HUES6 (cell line): ENCODE measurements at regions not wholly inside any gene's neighbourhood (a gene's known extent, or its start where the extent isn't known, plus 50 kb on each side); places are given as distances from the start of the nearest gene placed in this dataset.

ENCODE experiments used
- H3K27ac ChIP-seq: 2 replicates; pipeline ENCODE4 v1.7.0; 2013; ENCODE audit warnings: low read depth, mild to moderate bottlenecking, low read length, inconsistent platforms
- H3K27me3 ChIP-seq: 2 replicates; pipeline ENCODE4 v1.6.1; 2013; ENCODE audit warnings: low read length; ENCODE audit not compliant: control insufficient read depth, insufficient read depth
- H3K36me3 ChIP-seq: 2 replicates; pipeline ENCODE4 v1.6.1; 2013; ENCODE audit warnings: low read length; ENCODE audit not compliant: control insufficient read depth, insufficient read depth
- H3K4me1 ChIP-seq: 2 replicates; pipeline ENCODE4 v1.6.1; 2013; ENCODE audit warnings: low read length; ENCODE audit not compliant: control insufficient read depth, insufficient read depth
- H3K4me3 ChIP-seq: 2 replicates; pipeline ENCODE4 v1.5.1; 2013; ENCODE audit warnings: low read depth, low read length
- H3K9ac ChIP-seq: one replicate; pipeline ENCODE4 v1.6.1; 2013; ENCODE audit warnings: mild to moderate bottlenecking, low read length
- H3K9me3 ChIP-seq: 2 replicates; pipeline ENCODE4 v1.6.1; 2013; ENCODE audit warnings: low read depth, low read length; ENCODE audit not compliant: control insufficient read depth, insufficient read depth

- no peaks in the 10 kb centered on the region for H3K36me3 ChIP-seq
- no peak overlapping the region for H3K4me3 ChIP-seq
- peak overlapping the region; percentile 18; the same call in 1 of the 2 replicates for H3K27ac ChIP-seq
- H3K4me1 ChIP-seq: peaks cover 21% of the 10 kb centered on the region
- no peak overlapping the region for H3K9ac ChIP-seq
- H3K27me3 ChIP-seq: no peaks in the 10 kb centered on the region
- no peaks in the 10 kb centered on the region for H3K9me3 ChIP-seq
Measured at GRCh38 chr4:128601991-128602695, 207.4 kb upstream of the JADE1 start.

DNA sequence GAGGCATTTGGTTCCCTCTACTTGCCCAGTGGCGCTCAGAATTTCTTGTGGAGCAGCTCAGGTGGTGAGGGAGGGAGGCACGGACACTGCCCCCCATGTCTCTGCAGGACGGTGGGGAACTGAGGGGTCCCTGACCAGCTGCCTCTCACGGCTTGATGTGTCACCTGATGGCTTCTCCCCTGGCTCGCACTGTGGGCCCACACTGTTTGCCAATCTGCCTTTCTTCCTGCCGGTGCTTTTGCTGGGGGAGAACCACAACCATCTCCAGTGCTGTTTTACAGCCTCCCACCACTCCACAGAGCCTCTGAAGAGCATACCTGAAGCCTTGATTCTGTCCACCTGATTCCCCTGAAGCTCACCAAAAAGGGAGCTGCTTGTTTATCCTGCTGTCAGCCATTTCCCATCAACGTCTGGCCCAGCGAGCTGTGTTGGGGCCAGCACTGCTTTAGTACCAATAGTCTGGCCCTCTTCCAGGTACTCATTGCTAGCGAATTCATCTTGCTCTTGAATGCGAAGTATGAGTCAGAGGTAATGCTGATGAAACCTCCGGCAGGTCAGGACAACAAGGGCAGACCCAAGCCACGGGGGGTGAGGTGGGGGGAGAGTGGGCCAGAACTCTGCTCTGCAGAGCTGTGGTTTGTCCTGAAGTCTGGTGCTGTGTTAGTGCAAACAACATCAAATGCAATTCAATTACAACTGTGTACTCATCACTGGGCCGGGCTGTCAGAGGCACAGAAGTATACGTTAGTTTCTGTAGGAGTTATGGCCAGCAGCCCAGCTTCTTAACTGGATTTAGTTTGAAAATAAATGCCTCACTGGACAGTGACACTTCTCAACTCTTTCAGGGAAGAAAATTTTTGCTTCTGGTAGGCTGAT is 208.3 kb upstream of the JADE1 start:
- Histone ChIP-seq H3K27me3 (no peaks in the 10 kb centered on the region), H3K36me3 (no peaks in the 10 kb centered on the region), H3K9me3 (no peaks in the 10 kb centered on the region), H3K9ac (peak overlapping the region; percentile 26), H3K4me1 (peaks cover 21% of the 10 kb centered on the region), H3K4me3 (no peak overlapping the region), H3K27ac (peak overlapping the region; percentile 18; the same call in 1 of the 2 replicates)

DNA sequence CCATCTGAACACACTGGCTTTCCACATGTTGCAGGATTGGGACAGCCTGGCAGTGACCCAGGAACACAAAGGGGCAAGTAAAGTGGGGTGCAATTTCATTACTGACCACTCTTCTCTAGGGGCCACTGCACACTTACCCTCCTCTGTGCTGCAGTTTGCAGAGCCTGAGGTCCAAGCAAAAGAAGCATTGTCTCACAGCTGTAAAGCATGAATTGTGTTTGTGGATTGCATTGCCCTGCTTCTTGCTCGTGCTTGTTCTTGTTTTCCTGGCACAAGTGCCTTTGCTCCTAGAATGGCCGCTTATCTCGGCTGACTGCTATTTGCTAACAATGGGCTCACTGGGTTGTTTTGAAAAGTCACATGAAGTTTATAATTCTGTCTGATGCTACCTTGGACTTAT is 209.1 kb upstream of the JADE1 start:
- Histone ChIP-seq H3K4me1 (peaks cover 21% of the 10 kb centered on the region), H3K9ac (no peak overlapping the region), H3K27ac (no peak overlapping the region), H3K4me3 (no peak overlapping the region), H3K9me3 (no peaks in the 10 kb centered on the region; the same call in 1 of the 2 replicates), H3K36me3 (no peaks in the 10 kb centered on the region), H3K27me3 (no peaks in the 10 kb centered on the region)

DNA sequence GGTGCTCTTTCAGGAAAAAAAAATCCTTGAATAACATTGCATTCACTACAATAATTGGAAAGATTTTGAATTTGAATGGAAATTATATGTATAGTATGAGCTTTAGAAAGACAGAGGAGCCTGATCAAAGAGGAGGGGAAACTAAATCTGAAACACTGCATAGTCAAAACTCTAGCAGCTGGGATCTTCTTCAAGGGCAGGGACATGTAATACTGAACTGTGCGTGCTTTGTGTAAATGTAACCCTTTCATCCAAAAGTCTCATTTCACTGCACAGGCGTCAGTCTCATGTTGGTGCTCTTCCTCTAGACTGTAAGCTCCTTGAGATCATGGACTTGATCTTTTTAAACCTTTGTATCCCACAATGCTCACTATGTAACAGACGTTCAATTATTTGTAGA is 212.0 kb upstream of the JADE1 start:
- H3K4me1 ChIP-seq: peaks cover 21% of the 10 kb centered on the region
- peaks cover 14% of the 10 kb centered on the region for H3K9me3 ChIP-seq
- H3K4me3 ChIP-seq: no peak overlapping the region
- H3K36me3 ChIP-seq: no peaks in the 10 kb centered on the region
- no peak overlapping the region for H3K9ac ChIP-seq
- H3K27ac ChIP-seq: no peak overlapping the region
- H3K27me3 ChIP-seq: no peaks in the 10 kb centered on the region

DNA sequence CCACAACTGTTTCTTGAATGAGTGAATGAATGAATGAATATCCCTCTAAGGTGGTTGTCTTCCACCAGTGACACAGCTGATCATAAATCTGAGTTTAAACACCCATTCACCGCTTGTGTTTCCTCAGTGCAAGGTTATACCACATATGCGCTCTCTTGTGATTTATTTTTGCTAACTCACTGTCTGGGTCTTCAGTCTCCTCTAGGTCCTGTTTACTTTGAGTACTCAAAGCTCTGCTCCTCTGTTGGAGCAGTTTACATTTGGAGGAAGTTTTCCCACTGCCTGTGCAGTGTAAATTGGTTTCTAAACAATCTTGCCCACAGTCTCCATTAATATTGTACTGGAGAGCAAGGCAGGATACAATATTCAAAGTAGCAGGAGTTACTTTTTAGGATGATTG is 212.6 kb upstream of the JADE1 start:
- no peak overlapping the region for H3K9ac ChIP-seq
- no peak overlapping the region for H3K4me3 ChIP-seq
- no peaks in the 10 kb centered on the region for H3K36me3 ChIP-seq
- H3K9me3 ChIP-seq: peaks cover 14% of the 10 kb centered on the region
- H3K4me1 ChIP-seq: peaks cover 16% of the 10 kb centered on the region
- H3K27ac ChIP-seq: no peak overlapping the region
- H3K27me3 ChIP-seq: no peaks in the 10 kb centered on the region

DNA sequence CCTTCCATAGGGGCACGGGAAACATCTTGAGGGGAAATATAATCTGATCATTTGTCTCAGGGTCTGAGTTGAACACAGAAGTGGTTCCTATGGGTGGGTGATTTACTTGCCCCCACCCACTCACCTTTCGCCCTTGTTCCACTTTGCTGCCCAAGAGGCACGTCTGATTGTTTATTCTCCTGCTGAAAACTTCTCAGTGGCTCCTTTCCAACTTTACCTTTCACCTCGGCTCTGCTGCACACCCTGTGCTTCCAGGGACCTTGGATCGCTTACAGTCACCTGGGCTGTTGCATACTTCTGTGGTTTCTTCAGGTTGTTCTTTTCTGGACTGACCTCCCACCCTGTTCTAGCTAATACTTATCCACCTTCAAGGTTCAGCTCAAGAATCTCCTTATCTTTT is 213.4 kb upstream of the JADE1 start:
- no peak overlapping the region for H3K9ac ChIP-seq
- H3K9me3 ChIP-seq: peaks cover 14% of the 10 kb centered on the region
- H3K4me1 ChIP-seq: peaks cover 10% of the 10 kb centered on the region
- H3K27ac ChIP-seq: no peak overlapping the region
- no peaks in the 10 kb centered on the region for H3K36me3 ChIP-seq
- no peak overlapping the region for H3K4me3 ChIP-seq
- H3K27me3 ChIP-seq: no peaks in the 10 kb centered on the region

- no peaks in the 10 kb centered on the region for H3K36me3 ChIP-seq
- peaks cover 5% of the 10 kb centered on the region; the same call in 1 of the 2 replicates for H3K4me1 ChIP-seq
- H3K27ac ChIP-seq: no peak overlapping the region
- H3K27me3 ChIP-seq: no peaks in the 10 kb centered on the region
- H3K9me3 ChIP-seq: peaks cover 14% of the 10 kb centered on the region
- H3K4me3 ChIP-seq: no peak overlapping the region
- no peak overlapping the region for H3K9ac ChIP-seq
Measured at GRCh38 chr4:128591482-128591881, 218.0 kb upstream of the JADE1 start.

GRCh38 chr4:128590773-128591172 is 218.7 kb upstream of the JADE1 start:
- Histone ChIP-seq H3K27me3 (no peaks in the 10 kb centered on the region), H3K27ac (no peak overlapping the region), H3K9ac (no peak overlapping the region), H3K36me3 (no peaks in the 10 kb centered on the region), H3K4me1 (peaks cover 5% of the 10 kb centered on the region; the same call in 1 of the 2 replicates), H3K4me3 (no peak overlapping the region), H3K9me3 (peaks cover 14% of the 10 kb centered on the region)

DNA sequence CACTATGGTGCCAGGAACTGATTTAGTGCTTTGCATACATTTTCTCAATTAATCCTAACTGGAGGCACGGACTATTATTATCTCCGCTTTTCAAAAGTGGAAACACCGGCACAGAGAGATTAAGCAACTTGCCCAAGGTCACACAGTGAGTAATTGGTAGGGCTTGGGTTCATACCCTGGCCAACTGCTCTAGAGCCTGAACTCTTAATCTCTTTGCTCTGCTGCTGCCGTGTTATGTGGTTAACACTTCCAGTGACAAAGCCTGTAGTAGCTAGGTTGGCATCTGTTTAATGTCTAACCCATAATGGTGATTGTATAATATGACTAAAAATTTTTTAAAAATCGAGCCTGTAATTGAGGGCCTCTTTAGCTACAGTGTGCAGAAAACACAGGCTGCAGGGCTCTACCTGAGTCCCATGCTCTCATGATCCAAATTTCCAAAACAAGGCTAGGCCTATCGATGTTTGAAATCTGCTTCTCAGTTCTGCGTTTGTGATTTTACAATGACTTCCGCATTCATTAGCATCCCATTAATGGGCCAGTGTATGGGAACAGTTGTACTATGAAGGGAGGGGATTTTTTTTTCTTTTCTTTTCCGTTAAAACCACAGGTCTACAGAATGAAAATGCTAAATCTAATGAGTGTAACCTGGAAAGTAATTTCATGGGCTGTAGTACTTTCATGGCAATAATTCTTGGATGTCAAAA is 219.3 kb upstream of the JADE1 start:
- no peaks in the 10 kb centered on the region for H3K36me3 ChIP-seq
- H3K4me3 ChIP-seq: no peak overlapping the region
- H3K4me1 ChIP-seq: peaks cover 5% of the 10 kb centered on the region; the same call in 1 of the 2 replicates
- no peak overlapping the region for H3K27ac ChIP-seq
- no peak overlapping the region for H3K9ac ChIP-seq
- peaks cover 14% of the 10 kb centered on the region for H3K9me3 ChIP-seq
- H3K27me3 ChIP-seq: no peaks in the 10 kb centered on the region

DNA sequence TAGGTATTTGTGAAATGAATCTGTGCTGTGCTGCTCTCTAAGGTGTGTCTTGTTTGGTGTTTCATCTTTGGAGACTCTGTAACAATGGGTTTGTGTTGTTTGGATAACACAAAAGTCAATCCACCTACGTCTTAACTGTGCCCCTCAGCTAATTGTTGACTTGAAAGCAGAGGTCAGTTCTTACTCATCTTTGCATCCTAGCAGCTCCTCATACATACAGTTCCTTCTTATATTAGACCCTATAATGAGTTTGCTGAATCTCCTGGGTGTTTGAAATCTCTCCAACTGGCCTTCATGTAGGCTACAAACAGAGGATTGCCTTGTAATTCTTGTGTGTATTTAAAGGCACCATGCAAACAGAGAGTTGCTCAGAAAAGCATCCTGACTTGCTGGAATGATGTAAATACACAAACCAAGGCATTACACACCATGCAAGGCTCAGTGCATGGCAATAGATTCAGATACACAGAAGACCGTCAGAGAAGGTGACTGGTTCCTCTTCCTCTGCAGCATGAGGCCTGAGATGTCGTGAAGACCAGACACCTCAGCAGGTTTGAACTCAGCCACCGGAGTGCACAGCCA is 220.0 kb upstream of the JADE1 start:
- no peaks in the 10 kb centered on the region for H3K36me3 ChIP-seq
- H3K4me3 ChIP-seq: no peak overlapping the region
- no peaks in the 10 kb centered on the region for H3K27me3 ChIP-seq
- peaks cover 7% of the 10 kb centered on the region for H3K4me1 ChIP-seq
- H3K9ac ChIP-seq: no peak overlapping the region
- H3K9me3 ChIP-seq: peaks cover 13% of the 10 kb centered on the region
- no peak overlapping the region for H3K27ac ChIP-seq
